ENCODE measurements at regions not wholly inside any gene's neighbourhood (a gene's known extent, or its start where the extent isn't known, plus 50 kb on each side); places are given as distances from the start of the nearest gene placed in this dataset.

GRCh38 chr4:110778521-110778920 is 155.6 kb upstream of the PITX2 start:
- no peak for DNase-seq (ENCODE audit: low spot score)

GRCh38 chr4:110780538-110780937 is 157.7 kb upstream of the PITX2 start:
- no peak for DNase-seq (ENCODE audit: low spot score)

DNA sequence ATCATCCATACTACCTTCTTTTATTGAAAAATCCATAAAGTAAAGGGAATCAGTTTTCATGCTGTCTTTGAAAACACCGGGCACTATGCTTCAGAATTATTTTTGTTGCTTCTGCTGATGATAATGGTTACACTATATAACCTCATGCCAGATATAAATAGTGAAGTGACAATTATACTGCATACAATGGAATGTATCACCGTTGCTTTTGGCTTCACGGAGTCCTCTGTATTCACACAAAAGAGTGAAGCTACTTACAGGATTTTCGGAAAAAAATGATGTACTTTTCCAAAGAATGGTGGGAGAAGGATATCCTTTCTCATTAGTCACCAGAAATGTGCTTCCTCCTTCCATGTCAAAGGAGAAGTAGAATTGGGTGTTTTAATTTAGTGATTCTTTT is 159.1 kb upstream of the PITX2 start:
- DNase-seq (ENCODE audit: low spot score), result no peak

- DNase-seq (ENCODE audit: low spot score), result no peak
Observed at GRCh38 chr4:110787109-110787508, 164.2 kb upstream of the PITX2 start.

DNA sequence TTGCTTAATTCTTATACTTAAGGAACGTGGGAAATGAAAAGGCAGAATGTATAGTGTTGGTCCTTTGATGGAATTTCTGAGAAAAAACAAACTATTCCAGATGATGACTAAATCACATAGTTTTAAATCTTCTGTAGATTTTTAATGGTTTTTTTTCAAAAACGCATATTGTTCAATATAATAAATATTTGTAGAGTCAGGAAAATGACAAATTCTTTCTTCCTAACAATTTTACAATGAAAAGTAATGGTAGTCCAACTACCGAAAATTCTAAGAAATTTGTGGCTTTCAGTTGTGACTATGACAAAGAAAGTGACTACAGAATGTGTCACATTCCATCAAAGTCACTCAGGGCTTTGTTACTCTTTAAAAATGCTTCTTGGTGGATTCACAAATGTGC is 164.8 kb upstream of the PITX2 start:
- no peak for DNase-seq (ENCODE audit: low spot score)

- no peak for DNase-seq (ENCODE audit: low spot score)
Observed at GRCh38 chr4:110788302-110788701, 165.4 kb upstream of the PITX2 start.

GRCh38 chr4:110792036-110792435 is 169.2 kb upstream of the PITX2 start:
- no peak for DNase-seq (ENCODE audit: low spot score)

DNA sequence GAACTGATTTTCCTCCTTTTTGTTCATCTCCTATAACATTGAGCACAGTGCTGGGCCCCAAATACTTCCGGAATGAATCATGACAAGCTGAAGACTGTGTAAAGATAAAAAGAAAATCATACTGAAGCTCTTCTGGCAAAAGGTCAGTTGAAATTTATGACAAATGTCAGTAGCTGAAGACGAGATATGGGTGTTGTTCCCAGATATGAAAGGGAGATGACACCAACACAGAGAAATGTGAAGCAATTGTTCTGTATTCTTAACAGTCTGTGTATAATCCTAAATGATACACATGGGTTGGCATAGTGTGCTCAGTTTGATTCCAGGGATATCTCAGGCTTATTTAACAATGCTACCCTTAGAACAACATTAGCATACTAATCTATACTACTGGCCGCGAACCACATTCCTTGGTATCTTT is 170.5 kb upstream of the PITX2 start:
- peak; percentile 54 for DNase-seq (ENCODE audit: low spot score)

DNA sequence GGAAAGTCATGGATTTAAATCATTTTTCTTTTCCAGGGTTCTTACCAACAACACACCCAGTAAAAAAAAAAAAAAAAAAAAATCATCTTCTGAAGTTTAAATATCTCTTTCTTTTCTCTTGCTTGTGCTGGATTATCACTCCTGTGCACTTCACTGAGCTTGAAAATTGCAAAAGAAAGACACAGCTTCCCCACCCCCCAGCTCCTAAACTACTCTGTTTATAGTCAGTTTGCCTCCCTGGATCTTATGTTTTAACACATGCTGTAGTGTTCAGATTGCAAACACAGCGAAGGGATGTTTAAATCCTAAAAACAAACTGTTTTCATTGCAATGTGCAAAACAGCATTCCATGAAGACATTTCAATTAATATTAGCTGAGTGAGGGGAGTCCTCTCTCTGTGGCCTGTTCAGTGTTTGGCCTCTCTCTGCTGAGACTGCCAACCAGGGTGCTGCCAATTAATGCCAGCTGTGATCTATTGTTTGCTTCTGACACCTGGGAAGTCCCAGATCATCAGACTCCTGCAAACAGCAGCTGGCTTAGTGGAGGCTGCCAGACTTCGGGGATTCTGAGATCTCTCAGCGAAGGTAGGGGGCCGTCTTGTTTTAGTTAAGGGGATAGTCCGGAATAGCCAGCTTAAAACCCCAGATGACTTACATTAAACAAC is 171.1 kb upstream of the PITX2 start:
- no peak for DNase-seq (ENCODE audit: low spot score)

DNA sequence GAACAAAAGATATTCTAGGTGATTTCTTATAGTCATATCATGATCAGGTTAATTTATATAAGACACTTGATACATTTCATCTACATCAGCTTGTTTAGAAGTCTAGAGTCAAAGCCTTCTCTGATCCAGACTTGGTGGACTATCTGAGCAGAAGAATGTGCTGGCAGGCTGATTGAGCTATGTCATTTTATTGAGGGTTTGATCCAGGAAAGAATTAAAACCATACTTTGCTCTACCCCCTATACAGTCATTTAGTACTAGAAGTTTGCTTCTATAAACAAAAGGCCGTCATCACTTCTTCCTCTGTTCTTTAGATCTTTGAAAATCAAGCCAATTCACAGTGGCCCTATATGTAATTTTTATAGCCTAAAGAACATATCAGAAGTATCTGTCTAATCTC is 173.1 kb upstream of the PITX2 start:
- no peak for DNase-seq (ENCODE audit: low spot score)

DNA sequence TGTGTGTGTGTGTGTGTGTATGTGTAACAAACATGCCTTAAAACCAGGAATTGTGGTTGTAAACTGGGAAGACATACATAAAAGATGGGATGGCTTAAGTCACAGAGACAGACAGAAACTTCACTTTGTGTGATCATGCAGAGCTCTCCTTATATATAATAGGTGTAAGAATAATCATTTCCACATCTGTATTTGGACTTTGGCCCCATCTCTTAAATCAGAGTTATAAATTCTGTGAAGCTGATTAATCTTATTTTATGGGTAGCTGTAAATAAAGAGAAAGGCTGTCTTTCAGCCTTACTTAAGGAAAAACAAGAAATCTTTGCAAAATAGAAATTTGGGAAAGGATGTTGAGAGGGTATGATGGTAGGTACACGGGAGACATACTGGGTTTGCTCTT is 174.6 kb upstream of the PITX2 start:
- peak; percentile 32 for DNase-seq (ENCODE audit: low spot score)

- no peak for DNase-seq (ENCODE audit: low spot score)
Observed at GRCh38 chr4:110798687-110799086, 175.8 kb upstream of the PITX2 start.

GRCh38 chr4:110799211-110799610 is 176.3 kb upstream of the PITX2 start:
- DNase-seq (ENCODE audit: low spot score), result no peak

- no peak for DNase-seq (ENCODE audit: low spot score)
Observed at GRCh38 chr4:110801591-110801990, 178.7 kb upstream of the PITX2 start.

DNA sequence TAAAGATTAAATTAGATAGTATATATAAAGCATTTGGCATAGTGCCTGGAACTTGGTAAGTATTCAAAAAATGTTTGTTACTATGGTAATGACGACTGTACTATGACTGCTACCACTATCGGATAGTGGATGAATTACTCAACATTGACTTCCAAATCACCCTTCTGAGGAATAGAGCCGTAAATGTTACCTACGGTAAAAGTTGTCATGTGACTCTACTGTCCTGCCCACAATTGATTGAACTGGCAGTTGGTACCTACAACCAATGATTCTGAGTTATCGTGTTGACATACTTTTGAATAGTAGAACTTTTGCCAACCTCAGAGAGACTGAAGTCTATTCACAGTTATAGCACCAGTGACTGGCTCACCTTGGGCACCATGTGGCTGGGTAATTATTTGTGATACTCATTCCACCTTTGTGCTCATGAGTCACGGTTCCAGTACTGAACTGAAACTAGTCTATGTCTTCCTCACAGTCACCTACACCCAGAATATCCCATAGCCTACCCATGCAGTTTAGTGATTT is 185.5 kb upstream of the PITX2 start:
- peak; percentile 31 for DNase-seq (ENCODE audit: low spot score)

DNA sequence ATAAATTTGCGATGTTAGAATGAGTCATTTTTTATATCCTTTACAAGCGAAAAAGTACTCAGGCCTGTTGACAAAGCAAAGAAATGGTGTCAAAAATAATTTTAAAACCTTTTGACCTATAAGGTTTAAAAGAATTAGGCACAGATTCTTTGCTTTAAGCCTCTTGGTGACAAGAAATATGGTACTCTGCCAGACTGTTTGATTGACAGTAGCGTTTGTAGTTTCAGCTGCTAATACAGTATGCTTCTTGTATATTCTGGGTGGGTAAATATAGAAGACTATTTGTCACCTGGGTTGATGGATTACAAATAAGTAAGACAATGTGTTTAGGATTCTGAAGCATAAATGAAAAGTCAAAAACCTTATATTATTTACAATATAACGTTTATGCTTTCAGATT is 193.1 kb upstream of the PITX2 start:
- no peak for DNase-seq (ENCODE audit: low spot score)

DNA sequence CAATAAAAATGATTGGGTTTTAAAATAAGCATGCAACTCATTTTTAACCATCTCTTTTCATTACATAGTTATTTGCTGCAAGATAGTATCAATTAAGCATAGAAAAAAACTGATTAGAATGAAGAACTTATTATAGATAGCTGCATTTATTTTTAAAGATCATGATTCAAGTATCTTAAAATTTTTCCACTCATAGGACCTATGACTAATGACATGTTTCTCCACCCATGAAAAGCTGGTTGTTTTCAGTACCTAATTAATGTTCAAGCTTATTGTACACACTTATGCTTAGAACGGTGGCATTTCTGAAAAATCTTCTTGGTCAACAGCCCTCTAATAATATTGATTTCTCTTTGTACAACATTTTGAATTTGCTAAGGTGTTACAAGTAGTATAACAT is 193.5 kb upstream of the PITX2 start:
- DNase-seq (ENCODE audit: low spot score), result no peak

DNA sequence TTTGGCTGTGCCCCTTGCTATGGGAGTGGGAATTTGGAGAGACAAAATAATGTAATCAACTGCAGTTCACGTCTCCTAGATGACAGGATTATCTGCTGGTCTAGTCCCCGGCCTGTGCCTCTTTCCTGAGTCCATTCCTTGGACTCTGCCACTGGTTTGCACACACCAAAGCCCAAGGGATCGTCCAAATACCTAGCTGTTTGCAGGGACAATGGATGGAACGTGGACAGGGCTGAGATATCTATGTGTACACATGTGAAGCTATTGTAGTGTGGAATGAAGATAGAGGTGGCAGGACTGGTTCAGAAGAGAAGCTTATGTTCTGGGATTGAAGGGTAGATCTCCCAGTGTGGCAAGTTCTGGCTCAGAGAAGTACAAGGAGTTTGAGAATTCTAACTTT is 198.3 kb upstream of the PITX2 start:
- no peak for DNase-seq (ENCODE audit: low spot score)

GRCh38 chr4:110823251-110823650 is 200.4 kb upstream of the PITX2 start:
- peak; percentile 23 for DNase-seq (ENCODE audit: low spot score)

GRCh38 chr4:110824344-110824743 is 201.5 kb upstream of the PITX2 start:
- DNase-seq (ENCODE audit: low spot score), result no peak

DNA sequence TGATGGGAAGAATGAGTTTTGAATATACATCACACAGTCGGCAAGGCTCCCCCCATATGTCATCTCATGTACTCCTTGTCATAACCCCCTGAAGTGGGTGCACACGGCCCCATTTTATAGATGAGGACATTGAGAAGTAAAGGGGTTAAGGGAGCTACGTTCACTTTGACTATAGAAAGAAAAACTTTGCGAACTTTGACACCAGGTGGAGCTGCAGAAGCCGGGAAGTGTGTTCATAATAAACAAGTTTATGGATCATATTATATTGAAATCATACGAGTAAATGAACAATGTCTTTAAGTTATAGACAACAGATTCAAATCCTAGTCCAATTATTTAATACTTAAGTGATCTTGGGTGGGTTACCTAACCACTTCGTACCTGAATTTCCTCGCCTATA is 203.8 kb upstream of the PITX2 start:
- no peak for DNase-seq (ENCODE audit: low spot score)

- DNase-seq (ENCODE audit: low spot score), result peak; percentile 53
Observed at GRCh38 chr4:110830461-110830860, 207.6 kb upstream of the PITX2 start.

GRCh38 chr4:110837896-110838450 is 215.1 kb upstream of the PITX2 start:
- DNase-seq (ENCODE audit: low spot score), result no peak

DNA sequence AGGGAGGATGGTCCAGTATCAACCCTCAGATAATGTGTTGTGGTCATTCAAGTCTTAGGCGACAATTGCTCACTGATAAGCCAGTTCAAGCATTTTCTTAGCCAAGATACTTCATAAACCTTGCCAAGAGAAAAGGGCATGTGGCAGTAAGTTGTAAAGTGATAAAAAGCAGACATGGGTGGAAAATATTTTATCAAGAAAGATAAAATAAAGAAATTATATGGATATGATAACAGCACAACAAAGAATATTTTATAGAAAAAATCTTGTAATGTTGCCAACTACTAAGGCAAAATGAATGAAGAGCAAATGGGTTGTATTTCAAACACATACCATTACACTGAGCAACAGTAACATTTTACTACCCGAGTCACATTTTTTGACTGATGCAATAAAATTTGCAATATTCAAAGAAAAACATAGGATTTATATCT is 217.4 kb upstream of the PITX2 start:
- DNase-seq (ENCODE audit: low spot score), result peak; percentile 59
